SJCRH30 (cell line): ENCODE measurements at regions not wholly inside any gene's neighbourhood (a gene's known extent, or its start where the extent isn't known, plus 50 kb on each side); places are given as distances from the start of the nearest gene placed in this dataset.

Experiments used
- DNase-seq, 2 experiments: peaks; one replicate each; pipeline ENCODE4 v3.0.0-alpha.2; 2015 to 2020
- H3K27ac ChIP-seq: fragments of 250-450 bp; sonication (Bioruptor Pico); 2 replicates; pipeline ENCODE4 v1.5.1; 2020; ENCODE audit warnings: mild to moderate bottlenecking, moderate library complexity
- H3K27me3 ChIP-seq: fragments of 250-450 bp; sonication (Bioruptor Pico); 2 replicates; pipeline ENCODE4 v1.5.1; 2020; ENCODE audit warnings: mild to moderate bottlenecking, moderate library complexity
- H3K36me3 ChIP-seq: fragments of 250-450 bp; sonication (Bioruptor Pico); 2 replicates; pipeline ENCODE4 v1.5.1; 2020; ENCODE audit warnings: mild to moderate bottlenecking, moderate library complexity
- H3K4me1 ChIP-seq: fragments of 250-450 bp; sonication (Bioruptor Pico); 2 replicates; pipeline ENCODE4 v1.5.1; 2020; ENCODE audit warnings: mild to moderate bottlenecking, moderate library complexity
- H3K4me3 ChIP-seq: fragments of 250-450 bp; sonication (Bioruptor Pico); 2 replicates; pipeline ENCODE4 v1.5.1; 2020; ENCODE audit warnings: mild to moderate bottlenecking, moderate library complexity
- H3K9me3 ChIP-seq: fragments of 250-450 bp; sonication (Bioruptor Pico); replicated peaks from 2 replicates; pipeline ENCODE4 v1.5.1; 2020; ENCODE audit warnings: mild to moderate bottlenecking, moderate library complexity

- Histone ChIP-seq H3K4me3 (no peak overlapping the region), H3K36me3 (no peaks in the 10 kb centered on the region), H3K4me1 (no peaks in the 10 kb centered on the region), H3K27me3 (no peaks in the 10 kb centered on the region), H3K27ac (no peak overlapping the region), H3K9me3 (no peaks in the 10 kb centered on the region)
- no peak for DNase-seq
Measured at GRCh38 chr2:19021100-19021476, 337.3 kb downstream of the OSR1 start.

- H3K27me3 ChIP-seq: no peaks in the 10 kb centered on the region
- H3K27ac ChIP-seq: no peak overlapping the region
- no peaks in the 10 kb centered on the region for H3K4me1 ChIP-seq
- no peaks in the 10 kb centered on the region for H3K9me3 ChIP-seq
- no peaks in the 10 kb centered on the region for H3K36me3 ChIP-seq
- no peak overlapping the region for H3K4me3 ChIP-seq
- peak; percentile 5 to 8 for DNase-seq
Measured at GRCh38 chr2:19020144-19021099, 338.0 kb downstream of the OSR1 start.

GRCh38 chr2:19009510-19009909 is 348.9 kb downstream of the OSR1 start:
- Histone ChIP-seq H3K36me3 (no peaks in the 10 kb centered on the region), H3K9me3 (no peaks in the 10 kb centered on the region), H3K4me3 (no peak overlapping the region), H3K27me3 (no peaks in the 10 kb centered on the region), H3K27ac (no peak overlapping the region), H3K4me1 (no peaks in the 10 kb centered on the region)
- DNase-seq: no peak

GRCh38 chr2:19003554-19003953 is 354.9 kb downstream of the OSR1 start:
- no peaks in the 10 kb centered on the region for H3K27me3 ChIP-seq

GRCh38 chr2:19000776-19001175 is 357.6 kb downstream of the OSR1 start:
- DNase-seq: no peak
- Histone ChIP-seq H3K9me3 (no peaks in the 10 kb centered on the region), H3K36me3 (no peaks in the 10 kb centered on the region), H3K27me3 (no peaks in the 10 kb centered on the region), H3K27ac (no peak overlapping the region), H3K4me3 (no peak overlapping the region), H3K4me1 (no peaks in the 10 kb centered on the region)

More at GRCh38 chr2:19003554-19003953, 354.9 kb downstream of the OSR1 start:
- Histone ChIP-seq H3K27ac (no peak overlapping the region), H3K4me1 (no peaks in the 10 kb centered on the region), H3K36me3 (no peaks in the 10 kb centered on the region), H3K9me3 (no peaks in the 10 kb centered on the region), H3K4me3 (no peak overlapping the region)
- no peak for DNase-seq

GRCh38 chr2:18999198-18999597 is 359.2 kb downstream of the OSR1 start:
- Histone ChIP-seq H3K36me3 (no peaks in the 10 kb centered on the region), H3K4me1 (no peaks in the 10 kb centered on the region), H3K4me3 (no peak overlapping the region), H3K27ac (no peak overlapping the region), H3K27me3 (no peaks in the 10 kb centered on the region), H3K9me3 (no peaks in the 10 kb centered on the region)
- no peak for DNase-seq

- Histone ChIP-seq H3K4me1 (no peaks in the 10 kb centered on the region), H3K27ac (no peak overlapping the region), H3K9me3 (no peaks in the 10 kb centered on the region), H3K36me3 (no peaks in the 10 kb centered on the region), H3K27me3 (no peaks in the 10 kb centered on the region), H3K4me3 (no peak overlapping the region)
- DNase-seq: no peak
Measured at GRCh38 chr2:18998491-18998890, 359.9 kb downstream of the OSR1 start.

GRCh38 chr2:18993756-18994338 is 364.6 kb downstream of the OSR1 start:
- Histone ChIP-seq H3K9me3 (no peaks in the 10 kb centered on the region), H3K36me3 (no peaks in the 10 kb centered on the region)

GRCh38 chr2:18991177-18992168 is 366.9 kb downstream of the OSR1 start:
- Histone ChIP-seq H3K36me3 (no peaks in the 10 kb centered on the region), H3K9me3 (no peaks in the 10 kb centered on the region), H3K4me1 (no peaks in the 10 kb centered on the region), H3K4me3 (no peak overlapping the region), H3K27me3 (no peaks in the 10 kb centered on the region), H3K27ac (no peak overlapping the region)
- peak in 1 of 2 experiments; percentile 13 for DNase-seq

More at GRCh38 chr2:18993756-18994338, 364.6 kb downstream of the OSR1 start:
- H3K27ac ChIP-seq: no peak overlapping the region
- no peaks in the 10 kb centered on the region for H3K27me3 ChIP-seq
- H3K4me3 ChIP-seq: no peak overlapping the region
- DNase-seq: no peak
- H3K4me1 ChIP-seq: no peaks in the 10 kb centered on the region

GRCh38 chr2:18988631-18989232 is 369.7 kb downstream of the OSR1 start:
- H3K27ac ChIP-seq: no peak overlapping the region
- no peak for DNase-seq
- no peaks in the 10 kb centered on the region for H3K4me1 ChIP-seq
- no peak overlapping the region for H3K4me3 ChIP-seq
- H3K9me3 ChIP-seq: no peaks in the 10 kb centered on the region
- H3K27me3 ChIP-seq: no peaks in the 10 kb centered on the region
- H3K36me3 ChIP-seq: no peaks in the 10 kb centered on the region

- Histone ChIP-seq H3K27ac (no peak overlapping the region), H3K4me1 (no peaks in the 10 kb centered on the region), H3K27me3 (no peaks in the 10 kb centered on the region), H3K36me3 (no peaks in the 10 kb centered on the region), H3K4me3 (no peak overlapping the region), H3K9me3 (no peaks in the 10 kb centered on the region)
- DNase-seq: peak; percentile 13 to 41
Measured at GRCh38 chr2:18987592-18988073, 370.8 kb downstream of the OSR1 start.

- Histone ChIP-seq H3K36me3 (no peaks in the 10 kb centered on the region), H3K4me3 (no peak overlapping the region), H3K27me3 (no peaks in the 10 kb centered on the region), H3K9me3 (no peaks in the 10 kb centered on the region), H3K27ac (no peak overlapping the region), H3K4me1 (no peaks in the 10 kb centered on the region)
- DNase-seq: no peak
Measured at GRCh38 chr2:18987016-18987415, 371.4 kb downstream of the OSR1 start.

- Histone ChIP-seq H3K36me3 (no peaks in the 10 kb centered on the region), H3K4me3 (no peak overlapping the region), H3K9me3 (no peaks in the 10 kb centered on the region), H3K4me1 (no peaks in the 10 kb centered on the region), H3K27ac (no peak overlapping the region), H3K27me3 (no peaks in the 10 kb centered on the region)
- no peak for DNase-seq
Measured at GRCh38 chr2:18986046-18986445, 372.4 kb downstream of the OSR1 start.

- H3K9me3 ChIP-seq: no peaks in the 10 kb centered on the region
- H3K27me3 ChIP-seq: no peaks in the 10 kb centered on the region
- H3K4me3 ChIP-seq: no peak overlapping the region
- no peaks in the 10 kb centered on the region for H3K36me3 ChIP-seq
- peaks cover 13% of the 10 kb centered on the region for H3K4me1 ChIP-seq
- no peak overlapping the region for H3K27ac ChIP-seq
- no peak for DNase-seq
Measured at GRCh38 chr2:18980786-18981430, 377.5 kb downstream of the OSR1 start.
